Esophagus squamous epithelium (tissue), 4 donors: ENCODE measurements at regions not wholly inside any gene's neighbourhood (a gene's known extent, or its start where the extent isn't known, plus 50 kb on each side); places are given as distances from the start of the nearest gene placed in this dataset.

ENCODE experiments used
- POLR2A ChIP-seq, 4 donors: fragments of 450-650 bp; IDR thresholded peaks; one replicate each; pipeline ENCODE4 v1.6.1; 2017; ENCODE audit warnings: antibody characterized with exemption in 4 of 4, mild to moderate bottlenecking in 4 of 4, moderate library complexity in 3 of 4
- TF ChIP-seq, protein P1 (sequence below), 6 experiments: fragments of 450-650 bp in 4 of 6; fragments of 200-600 bp in 2 of 6; sonication (generic) in 2 of 6; IDR thresholded peaks; one replicate each; pipeline ENCODE4 v1.5.1; 2016 to 2019; ENCODE audit warnings: antibody characterized with exemption in 6 of 6, mild to moderate bottlenecking in 4 of 6, moderate library complexity in 4 of 6

DNA sequence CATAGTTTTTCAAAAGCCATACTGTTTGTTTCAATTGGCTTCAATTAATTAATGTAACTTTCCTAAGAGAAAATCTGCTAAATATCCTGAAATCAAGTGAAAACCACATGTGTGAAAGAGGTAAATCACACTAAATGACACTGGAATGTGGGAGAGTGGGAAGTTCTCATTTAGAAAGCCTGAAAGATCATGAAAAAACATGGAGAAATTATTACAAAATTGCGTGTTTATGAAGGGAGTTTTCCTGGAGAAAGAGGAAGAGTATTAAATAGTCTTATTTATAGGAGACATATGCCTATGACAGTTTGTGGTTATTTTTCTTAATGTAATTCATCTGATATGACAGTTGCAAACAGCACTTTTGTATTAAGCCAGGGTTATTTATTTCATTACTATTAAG lies 183.7 kb downstream of the DKK2 start:
- TF ChIP-seq, protein P1, sequence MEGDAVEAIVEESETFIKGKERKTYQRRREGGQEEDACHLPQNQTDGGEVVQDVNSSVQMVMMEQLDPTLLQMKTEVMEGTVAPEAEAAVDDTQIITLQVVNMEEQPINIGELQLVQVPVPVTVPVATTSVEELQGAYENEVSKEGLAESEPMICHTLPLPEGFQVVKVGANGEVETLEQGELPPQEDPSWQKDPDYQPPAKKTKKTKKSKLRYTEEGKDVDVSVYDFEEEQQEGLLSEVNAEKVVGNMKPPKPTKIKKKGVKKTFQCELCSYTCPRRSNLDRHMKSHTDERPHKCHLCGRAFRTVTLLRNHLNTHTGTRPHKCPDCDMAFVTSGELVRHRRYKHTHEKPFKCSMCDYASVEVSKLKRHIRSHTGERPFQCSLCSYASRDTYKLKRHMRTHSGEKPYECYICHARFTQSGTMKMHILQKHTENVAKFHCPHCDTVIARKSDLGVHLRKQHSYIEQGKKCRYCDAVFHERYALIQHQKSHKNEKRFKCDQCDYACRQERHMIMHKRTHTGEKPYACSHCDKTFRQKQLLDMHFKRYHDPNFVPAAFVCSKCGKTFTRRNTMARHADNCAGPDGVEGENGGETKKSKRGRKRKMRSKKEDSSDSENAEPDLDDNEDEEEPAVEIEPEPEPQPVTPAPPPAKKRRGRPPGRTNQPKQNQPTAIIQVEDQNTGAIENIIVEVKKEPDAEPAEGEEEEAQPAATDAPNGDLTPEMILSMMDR (IDR thresholded peaks at IDR 0.05): no peak
- no peak for TF ChIP-seq POLR2A (IDR thresholded peaks at IDR 0.05)
